ENCODE measurements at regions not wholly inside any gene's neighbourhood (a gene's known extent, or its start where the extent isn't known, plus 50 kb on each side); places are given as distances from the start of the nearest gene placed in this dataset.
A peak's percentile ranks its signal among the peaks of the same experiment; 100 is the strongest.
"Not testable (repeated sequence)": the region's sequence is repeated elsewhere in the genome, so short reads cannot be mapped to it uniquely, and the experiment has no call there.

- DNase-seq (ENCODE audit: insufficient read length, low spot score) (no peak), FAIRE-seq (no peak)
These were observed 371.8 kb upstream of the KCND2 start for GRCh38 chr7:119900996-119901672.

- no peak for FAIRE-seq
These were observed 369.9 kb upstream of the KCND2 start for GRCh38 chr7:119903085-119903484.

GRCh38 chr7:119905495-119905894 is 367.5 kb upstream of the KCND2 start:
- FAIRE-seq (no peak), DNase-seq (ENCODE audit: insufficient read length, low spot score) (no peak)

More at GRCh38 chr7:119903085-119903484, 369.9 kb upstream of the KCND2 start:
- no peak for DNase-seq (ENCODE audit: insufficient read length, low spot score)

- no peak for FAIRE-seq
- DNase-seq (ENCODE audit: insufficient read length, low spot score) = no peak
These were observed 364.0 kb upstream of the KCND2 start for GRCh38 chr7:119908948-119909347.

- not testable (repeated sequence) for DNase-seq (ENCODE audit: insufficient read length, low spot score); FAIRE-seq
These were observed 358.9 kb upstream of the KCND2 start for GRCh38 chr7:119914119-119914518.

GRCh38 chr7:119916501-119916900 is 356.5 kb upstream of the KCND2 start:
- FAIRE-seq (no peak), DNase-seq (ENCODE audit: insufficient read length, low spot score) (no peak)

DNA sequence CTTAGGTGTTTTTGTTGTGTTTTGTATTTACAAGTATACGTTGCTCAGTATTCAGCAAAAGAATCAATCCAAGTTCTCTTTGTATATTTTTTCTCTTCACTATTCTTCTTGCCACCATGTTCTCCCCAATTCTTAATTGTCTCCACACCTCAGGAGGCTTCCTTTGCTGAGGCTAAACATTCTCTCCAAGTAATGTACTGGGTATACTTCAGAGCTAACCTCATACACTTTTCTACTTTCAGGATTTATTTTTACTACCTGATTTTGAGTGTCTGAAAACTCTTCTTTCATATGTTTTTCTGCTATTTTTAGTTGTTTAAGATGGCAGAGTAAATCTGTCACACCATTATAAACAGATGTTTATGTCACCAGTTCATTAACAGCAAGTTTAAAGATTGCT is 354.8 kb upstream of the KCND2 start:
- DNase-seq (ENCODE audit: insufficient read length, low spot score) (no peak), FAIRE-seq (no peak)

GRCh38 chr7:119919986-119920385 is 353.0 kb upstream of the KCND2 start:
- FAIRE-seq = no peak

GRCh38 chr7:119925581-119926289 is 347.2 kb upstream of the KCND2 start:
- DNase-seq (ENCODE audit: insufficient read length, low spot score) (no peak), FAIRE-seq (no peak)

More at GRCh38 chr7:119919986-119920385, 353.0 kb upstream of the KCND2 start:
- no peak for DNase-seq (ENCODE audit: insufficient read length, low spot score)

GRCh38 chr7:119929891-119930290 is 343.1 kb upstream of the KCND2 start:
- no peak for FAIRE-seq
- DNase-seq (ENCODE audit: insufficient read length, low spot score) = no peak

- DNase-seq (ENCODE audit: insufficient read length, low spot score) (no peak), FAIRE-seq (no peak)
These were observed 341.6 kb upstream of the KCND2 start for GRCh38 chr7:119931230-119931824.

DNA sequence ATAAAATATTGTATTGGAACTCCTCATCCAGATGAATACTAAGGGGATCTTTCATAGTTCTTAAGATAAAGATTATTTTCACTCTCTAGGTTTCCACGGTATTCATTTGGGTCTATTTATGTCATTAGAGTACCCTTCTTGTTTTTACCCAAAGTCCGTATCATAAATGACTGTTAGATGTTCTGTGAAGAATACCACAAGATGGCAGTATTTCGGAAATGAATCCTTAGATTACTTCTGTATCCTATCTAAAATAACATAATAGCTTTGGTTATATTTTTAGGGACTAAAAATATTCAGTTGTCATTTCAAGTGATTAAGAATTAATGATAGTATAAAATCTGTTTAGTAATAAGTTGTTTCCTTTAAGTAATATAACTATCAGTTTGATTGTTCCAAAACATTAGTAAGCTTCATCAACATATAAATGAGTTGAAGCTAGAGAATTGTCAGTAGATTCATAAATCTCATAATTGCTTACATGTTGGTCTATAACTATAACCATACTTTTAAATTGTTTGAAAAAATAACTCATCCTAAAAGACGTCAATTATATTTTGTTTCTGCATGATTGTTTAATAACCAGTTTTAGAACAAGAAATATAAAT is 337.5 kb upstream of the KCND2 start:
- peak; percentile 28 for FAIRE-seq
- DNase-seq (ENCODE audit: insufficient read length, low spot score) = no peak

DNA sequence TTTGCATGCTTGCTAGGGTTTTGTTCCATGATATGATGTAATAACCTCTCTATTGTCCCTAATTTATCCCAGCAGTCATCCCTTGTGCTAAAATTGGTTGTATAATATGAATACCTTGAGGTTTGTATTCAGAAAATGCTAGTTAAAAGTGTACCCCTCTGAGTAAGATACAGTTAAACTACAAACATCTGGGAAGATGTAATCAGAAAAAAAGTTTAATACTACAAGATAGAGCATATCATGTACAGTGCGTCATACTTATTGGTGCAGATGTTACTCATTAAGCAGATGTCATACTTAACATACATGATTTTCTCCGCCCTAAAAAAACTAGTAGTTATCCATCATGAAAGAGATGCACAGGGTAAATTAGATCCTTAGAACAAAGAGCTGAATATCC is 336.1 kb upstream of the KCND2 start:
- FAIRE-seq (no peak), DNase-seq (ENCODE audit: insufficient read length, low spot score) (no peak)

- FAIRE-seq (no peak), DNase-seq (ENCODE audit: insufficient read length, low spot score) (no peak)
These were observed 335.2 kb upstream of the KCND2 start for GRCh38 chr7:119937745-119938144.

GRCh38 chr7:119943942-119944600 is 328.9 kb upstream of the KCND2 start:
- peak; percentile 37 for FAIRE-seq

GRCh38 chr7:119944601-119944972 is 328.4 kb upstream of the KCND2 start:
- no peak for DNase-seq (ENCODE audit: insufficient read length, low spot score)
- FAIRE-seq = no peak

More at GRCh38 chr7:119943942-119944600, 328.9 kb upstream of the KCND2 start:
- DNase-seq (ENCODE audit: insufficient read length, low spot score) = no peak

GRCh38 chr7:119945822-119946221 is 327.2 kb upstream of the KCND2 start:
- no peak for FAIRE-seq

GRCh38 chr7:119949053-119949452 is 323.9 kb upstream of the KCND2 start:
- FAIRE-seq (no peak), DNase-seq (ENCODE audit: insufficient read length, low spot score) (no peak)

More at GRCh38 chr7:119945822-119946221, 327.2 kb upstream of the KCND2 start:
- no peak for DNase-seq (ENCODE audit: insufficient read length, low spot score)

- not testable (repeated sequence) for FAIRE-seq; DNase-seq (ENCODE audit: insufficient read length, low spot score)
These were observed 322.5 kb upstream of the KCND2 start for GRCh38 chr7:119950390-119951041.

DNA sequence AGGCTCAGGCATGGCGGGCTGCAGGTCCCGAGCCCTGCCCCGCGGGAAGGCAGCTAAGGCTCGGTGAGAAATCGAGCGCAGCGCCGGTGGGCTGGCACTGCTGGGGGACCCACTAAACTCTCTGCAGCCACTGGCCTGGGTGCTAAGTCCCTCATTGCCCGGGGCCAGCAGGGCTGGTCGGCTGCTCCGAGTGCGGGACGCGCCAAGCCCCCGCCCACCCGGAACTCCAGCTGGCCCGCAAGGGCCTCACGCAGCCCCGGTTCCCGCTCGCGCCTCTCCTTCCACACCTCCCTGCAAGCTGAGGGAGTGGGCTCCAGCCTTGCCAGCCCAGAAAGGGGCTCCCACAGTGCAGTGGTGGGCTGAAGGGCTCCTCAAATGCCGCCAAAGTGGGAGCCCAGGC is 321.4 kb upstream of the KCND2 start:
- FAIRE-seq = not testable (repeated sequence)

More for the DNA sequence above, 321.4 kb upstream of the KCND2 start:
- not testable (repeated sequence) for DNase-seq (ENCODE audit: insufficient read length, low spot score)
